Fibroblast of skin of back (primary cell): ENCODE measurements at regions not wholly inside any gene's neighbourhood (a gene's known extent, or its start where the extent isn't known, plus 50 kb on each side); places are given as distances from the start of the nearest gene placed in this dataset.

Experiments used
- DNase-seq: peaks from one replicate; pipeline ENCODE4 v3.0.0-alpha.2; 2013

GRCh38 chr20:19078448-19079373 lies 133.7 kb upstream of the SLC24A3 start:
- DNase-seq = no peak

GRCh38 chr20:19079536-19080299 lies 132.7 kb upstream of the SLC24A3 start:
- DNase-seq = peak; percentile 5

DNA sequence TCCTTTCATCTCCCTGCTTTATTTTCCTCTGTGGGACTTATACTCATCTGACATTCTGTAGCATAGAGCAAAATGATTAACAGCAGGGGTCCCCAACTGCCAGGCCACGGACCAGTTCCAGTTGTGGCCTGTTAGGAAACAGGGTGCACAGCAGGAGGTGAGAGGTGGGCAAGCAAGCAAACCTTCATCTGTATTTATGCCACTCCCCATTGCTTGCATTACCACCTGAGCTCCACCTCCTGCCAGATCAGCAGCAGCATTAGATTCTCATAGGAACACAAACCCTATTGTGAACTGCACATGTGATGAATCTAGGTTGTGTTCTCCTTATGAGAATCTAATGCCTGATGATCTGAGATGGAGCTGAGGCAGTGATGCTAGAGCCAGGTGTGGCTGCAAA lies 130.5 kb upstream of the SLC24A3 start:
- no peak for DNase-seq

DNA sequence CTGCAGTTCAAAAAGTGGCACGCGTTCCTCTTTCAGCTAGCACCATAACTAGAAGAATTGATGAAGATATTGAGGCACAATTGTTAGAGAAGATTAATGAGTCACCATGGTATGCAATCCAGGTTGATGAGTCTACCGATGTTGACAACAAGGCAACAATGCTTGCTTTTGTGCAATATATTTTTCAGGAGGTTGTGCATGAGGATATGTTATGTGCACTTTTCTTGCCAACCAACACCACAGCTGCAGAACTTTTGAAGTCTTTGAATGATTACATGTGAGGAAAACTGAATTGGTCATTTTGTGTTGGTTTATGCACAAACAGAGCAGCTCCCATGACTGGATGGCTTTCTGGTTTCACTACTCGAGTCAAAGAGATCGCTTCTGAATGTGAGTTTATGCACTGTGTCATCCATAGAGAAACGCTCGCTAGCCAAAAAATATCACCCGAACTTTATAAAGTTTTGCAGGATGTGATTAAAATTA lies 129.3 kb upstream of the SLC24A3 start:
- no peak for DNase-seq

DNA sequence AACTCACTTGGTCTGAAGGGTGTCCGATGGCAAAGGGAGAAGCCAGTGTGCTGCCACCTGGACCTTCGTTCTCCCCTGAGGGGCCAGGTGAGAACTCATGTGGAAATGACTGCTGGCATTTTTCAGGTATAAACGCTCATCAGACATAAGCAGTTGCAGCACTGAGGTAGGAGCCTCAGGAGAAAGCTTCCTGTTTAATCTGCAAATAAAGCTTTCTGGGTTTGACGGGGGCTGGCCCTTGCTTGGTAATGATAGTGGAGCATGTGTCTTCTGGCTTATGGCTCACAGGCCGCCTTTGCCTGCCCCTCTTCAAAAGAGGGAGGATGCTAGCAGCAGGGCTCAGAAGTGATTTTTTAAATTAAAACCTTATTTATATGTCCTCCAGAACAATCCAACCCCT lies 122.1 kb upstream of the SLC24A3 start:
- no peak for DNase-seq

GRCh38 chr20:19094959-19095541 lies 117.4 kb upstream of the SLC24A3 start:
- no peak for DNase-seq

GRCh38 chr20:19095762-19096161 lies 116.7 kb upstream of the SLC24A3 start:
- no peak for DNase-seq

GRCh38 chr20:19096843-19097242 lies 115.6 kb upstream of the SLC24A3 start:
- DNase-seq = no peak

DNA sequence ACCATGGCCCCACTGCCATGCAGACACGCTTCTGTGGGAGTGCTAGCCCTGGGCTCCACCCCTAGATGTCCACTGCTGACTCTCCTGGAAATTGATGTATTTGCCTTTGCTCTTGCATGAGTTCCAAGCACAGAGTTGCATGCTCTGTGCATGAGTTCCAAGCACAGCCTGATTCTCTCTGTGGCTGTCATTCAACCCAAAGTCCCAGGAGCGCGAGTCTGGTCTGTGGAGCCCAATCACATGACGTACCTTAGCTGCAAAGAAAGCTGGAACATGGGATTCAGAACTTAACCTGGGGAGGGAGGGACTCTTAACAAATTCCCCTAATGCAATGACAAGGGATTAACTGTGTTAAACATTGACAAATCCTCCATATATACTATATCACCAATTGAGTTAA lies 114.3 kb upstream of the SLC24A3 start:
- no peak for DNase-seq

DNA sequence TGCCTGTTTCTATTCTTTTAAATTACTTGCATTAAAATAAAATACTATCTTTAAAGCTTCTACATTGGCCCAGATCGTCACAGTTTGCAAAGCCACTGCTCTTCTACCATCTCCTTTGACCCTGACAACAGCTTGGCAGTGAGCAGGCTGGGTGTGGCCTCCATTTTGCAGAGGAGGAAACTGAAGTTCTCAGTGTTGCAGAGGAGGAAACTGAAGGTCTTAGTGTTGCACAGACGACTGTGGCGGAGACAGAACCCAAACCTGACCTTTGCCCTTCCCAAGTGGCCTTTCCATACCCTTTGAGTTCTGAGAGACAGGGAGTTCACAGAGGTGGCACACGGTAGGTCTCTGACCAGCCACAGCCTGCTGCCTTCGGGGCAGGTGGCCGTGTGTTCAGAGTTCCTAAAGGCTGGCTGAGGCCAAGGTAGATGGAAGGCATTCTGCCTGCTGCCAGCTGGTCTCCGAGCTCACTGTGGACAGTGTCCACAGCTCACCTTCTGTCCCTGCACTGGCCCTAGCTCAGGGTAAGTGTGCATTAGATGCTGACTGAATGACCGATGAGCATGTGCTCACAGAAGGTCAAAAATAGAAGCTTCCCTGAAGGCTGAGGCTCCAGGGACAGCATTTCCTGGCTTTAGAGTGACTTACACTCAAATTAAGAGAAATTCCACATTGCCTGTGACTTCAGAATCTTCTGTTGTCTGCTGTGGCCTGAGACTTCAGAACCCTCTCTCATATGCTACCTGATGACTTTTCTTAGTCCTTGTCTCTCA lies 113.5 kb upstream of the SLC24A3 start:
- DNase-seq = no peak

DNA sequence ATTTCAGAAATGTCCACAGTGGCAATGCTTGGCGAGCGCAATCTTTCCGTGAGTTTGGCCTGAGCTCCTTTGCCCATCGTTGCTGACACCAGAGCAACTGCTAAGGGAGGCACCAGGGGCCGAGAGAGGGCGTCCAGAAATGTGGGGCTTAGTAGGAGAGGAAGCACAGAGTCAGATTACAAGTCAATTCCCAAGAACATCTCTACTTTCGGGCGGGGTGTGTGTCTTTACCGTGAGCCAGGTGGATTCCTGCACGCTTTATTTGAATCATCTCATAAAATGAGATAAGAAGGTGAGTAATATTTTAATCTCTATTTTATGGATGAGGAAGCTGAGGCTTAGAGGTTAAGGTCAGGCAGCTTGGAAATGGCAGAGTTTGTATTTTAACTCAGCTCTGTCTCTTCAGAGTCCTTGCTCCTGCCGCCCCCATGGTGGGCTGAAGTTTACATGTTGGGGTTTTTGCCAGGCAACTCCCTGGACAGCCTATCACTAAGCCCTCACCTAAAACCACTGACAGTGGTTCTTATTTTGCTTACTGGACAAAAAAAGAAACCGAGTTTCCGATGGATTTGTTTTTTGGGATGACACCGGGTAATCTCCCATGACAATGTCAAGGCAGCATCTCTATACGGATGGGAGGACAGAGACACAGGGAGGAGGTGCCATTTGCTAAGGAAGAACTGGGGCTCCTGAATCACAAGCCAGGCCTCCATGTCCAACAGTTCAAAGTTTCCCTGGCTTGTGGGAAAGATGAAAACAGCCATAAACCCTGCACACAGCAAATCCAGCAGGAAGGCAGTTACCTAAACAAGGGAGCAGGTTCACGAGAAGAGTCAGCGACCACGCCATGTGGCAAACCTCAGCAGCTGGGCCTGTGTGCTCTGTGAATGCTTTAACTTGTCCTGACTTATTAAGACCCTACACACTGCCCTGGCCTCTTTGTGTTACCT lies 112.6 kb upstream of the SLC24A3 start:
- DNase-seq = no peak

GRCh38 chr20:19100975-19101374 lies 111.5 kb upstream of the SLC24A3 start:
- DNase-seq = no peak

DNA sequence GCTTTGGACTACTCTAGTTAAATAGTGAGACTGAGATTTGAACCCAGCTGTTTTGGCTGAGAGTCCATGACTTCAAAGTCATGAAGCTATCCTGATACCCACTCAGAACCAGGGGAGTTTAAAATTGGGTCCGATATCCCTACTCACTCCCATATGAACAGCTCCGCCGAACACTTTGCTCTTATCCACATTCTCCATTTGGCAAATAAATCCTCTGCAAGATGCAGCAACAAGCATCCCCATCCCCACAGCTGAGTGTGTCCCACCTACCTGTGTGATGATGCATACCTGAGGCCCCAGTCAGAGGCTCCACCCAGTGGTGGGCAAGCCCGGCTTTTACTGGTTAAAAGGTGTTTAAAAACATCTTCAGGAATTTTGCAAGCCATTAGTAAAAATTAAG lies 108.3 kb upstream of the SLC24A3 start:
- DNase-seq = no peak

- DNase-seq = no peak
Measured at GRCh38 chr20:19108155-19108554, 104.3 kb upstream of the SLC24A3 start.

- no peak for DNase-seq
Measured at GRCh38 chr20:19110285-19110684, 102.2 kb upstream of the SLC24A3 start.

DNA sequence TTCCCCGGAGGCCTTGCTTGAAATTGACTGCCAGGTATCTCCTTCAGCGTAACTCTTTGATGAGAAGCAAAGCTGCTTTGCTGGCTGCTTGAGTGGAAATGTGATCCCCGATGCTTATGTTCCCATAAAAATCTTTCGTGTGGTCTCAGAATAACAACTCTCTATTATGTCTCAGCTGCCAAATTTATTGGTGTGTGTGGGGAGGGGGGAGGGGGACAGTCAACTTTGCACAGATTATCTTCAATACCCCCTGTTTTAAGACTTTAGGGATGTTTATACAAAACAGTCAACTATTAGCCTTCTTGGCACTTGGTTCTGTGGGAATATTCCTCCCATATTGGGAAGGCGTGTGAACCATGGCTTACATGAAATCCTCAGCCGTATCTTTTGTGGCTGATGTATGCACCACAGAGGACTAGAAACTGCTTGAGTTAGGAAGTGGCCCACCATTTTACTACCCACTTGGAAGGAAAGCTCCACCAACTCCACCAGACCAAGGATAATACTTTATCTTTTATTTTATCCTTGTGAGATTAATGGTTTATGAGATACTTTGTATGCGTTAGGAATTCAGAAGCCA lies 101.5 kb upstream of the SLC24A3 start:
- no peak for DNase-seq

DNA sequence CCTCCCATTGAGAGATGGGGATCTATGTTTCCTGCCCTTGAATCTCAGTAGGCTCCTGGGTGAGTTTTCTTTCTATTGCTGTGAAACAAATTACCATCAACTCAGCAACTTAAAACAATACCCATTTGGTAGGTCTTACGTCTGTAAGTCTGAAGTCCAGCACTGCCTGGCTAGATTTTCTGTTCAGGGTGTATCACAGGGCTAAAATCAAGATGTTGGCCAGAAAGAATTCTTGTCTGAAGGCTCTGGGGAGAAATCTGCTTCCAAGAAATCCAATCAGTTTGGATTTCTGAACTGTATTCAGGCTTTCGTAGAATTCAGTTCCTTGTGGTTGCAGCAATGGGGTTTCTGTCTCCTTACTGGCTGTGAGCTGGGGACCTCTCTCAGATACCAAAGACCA lies 99.6 kb upstream of the SLC24A3 start:
- DNase-seq = no peak

DNA sequence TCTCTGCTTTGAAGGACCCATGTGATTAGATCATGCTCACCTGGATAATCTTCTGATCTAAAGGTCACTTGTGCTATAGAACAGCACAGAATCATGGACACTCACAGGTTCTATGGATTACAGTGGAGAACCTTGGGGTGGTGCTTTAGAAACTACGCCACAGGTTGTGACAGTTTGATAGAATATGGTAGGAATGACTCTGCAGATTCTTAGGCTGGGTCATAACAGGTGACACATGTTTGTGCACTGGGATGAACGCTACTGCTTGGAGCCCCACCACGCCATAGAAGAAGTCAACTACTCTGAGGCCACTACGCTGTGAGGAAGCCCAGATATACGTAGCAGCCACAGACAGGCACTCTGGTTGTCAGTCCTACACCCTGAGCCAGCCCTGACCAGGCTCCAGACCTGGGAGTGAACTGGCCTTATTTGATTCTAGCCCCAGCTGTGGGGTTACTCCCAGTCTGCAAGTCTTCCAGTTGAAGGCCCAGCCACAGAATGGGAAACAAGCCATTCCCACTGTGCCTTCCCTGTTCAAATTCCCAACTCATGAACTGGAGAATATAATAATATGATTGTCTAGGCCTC lies 99.0 kb upstream of the SLC24A3 start:
- no peak for DNase-seq

DNA sequence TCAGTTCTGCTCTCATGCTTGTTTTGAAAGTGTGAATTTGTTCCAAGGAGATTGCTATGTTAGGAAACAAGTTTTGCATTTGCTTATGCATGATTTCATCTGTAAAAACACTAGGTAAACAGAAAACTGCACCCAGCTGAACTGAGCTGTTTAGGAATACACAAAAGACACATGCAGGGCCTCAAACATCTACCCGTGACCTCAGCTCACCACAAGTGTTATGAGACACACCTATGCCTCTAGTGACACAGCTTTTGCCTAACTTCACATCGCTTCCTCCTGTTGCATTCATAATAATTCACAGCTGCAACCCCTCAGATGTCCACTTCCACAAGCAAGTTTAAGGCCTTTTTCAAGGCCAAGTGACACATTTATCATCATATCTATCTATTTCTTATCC lies 98.0 kb upstream of the SLC24A3 start:
- no peak for DNase-seq

DNA sequence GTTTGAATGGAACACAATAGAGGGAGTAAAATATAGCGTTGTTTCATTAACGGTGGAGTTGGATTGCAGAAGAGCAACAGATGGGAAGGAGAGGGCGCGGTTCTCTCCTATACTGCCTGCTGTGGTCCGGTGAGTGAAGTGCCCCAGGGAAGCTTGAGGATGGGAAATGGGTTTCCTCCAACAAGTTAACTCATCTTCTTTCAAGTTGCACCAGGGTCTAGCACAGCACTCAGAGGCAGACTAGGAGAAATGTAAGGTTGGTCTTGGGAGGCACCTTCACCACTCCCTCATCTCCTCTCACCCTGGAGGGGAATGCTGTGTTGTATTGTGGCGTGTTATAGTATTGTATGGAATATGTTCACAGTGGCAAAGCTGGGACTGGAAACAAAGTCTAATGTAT lies 96.9 kb upstream of the SLC24A3 start:
- DNase-seq = no peak

- DNase-seq = no peak
Measured at GRCh38 chr20:19120011-19120410, 92.4 kb upstream of the SLC24A3 start.
